A549 (cell line): ENCODE measurements at regions not wholly inside any gene's neighbourhood (a gene's known extent, or its start where the extent isn't known, plus 50 kb on each side); places are given as distances from the start of the nearest gene placed in this dataset.

Experiments used
- ATAC-seq, 2 experiments: fragments of 200-7000 bp in 1 of 2; fragments of >200 bp in 1 of 2; cut with Nextera tagmentation in 1 of 2; cut with Tn5 transposase in 1 of 2; 3 replicates each; pipeline versions ENCODE4 v1.8.0 to v1.9.1; 2018 to 2020; ENCODE audit warnings: mild to moderate bottlenecking in 1 of 2, moderate library complexity in 1 of 2
- CTCF ChIA-PET: fragments of 300-600 bp; sonication (Branson Sonifier 250); formaldehyde crosslinking; extraction: SDS; loops from one replicate; lab custom pipeline; 2021; ENCODE audit warnings: antibody characterized with exemption, inconsistent platforms; lab: Yijun Ruan, JAX
- POLR2A ChIA-PET: fragments of 350-600 bp; formaldehyde crosslinking; extraction: SDS; loops from one replicate; lab custom pipeline; 2021; ENCODE audit warnings: antibody characterized with exemption, inconsistent platforms; lab: Yijun Ruan, JAX
- DNase-seq, 2 experiments: peaks; one replicate each; pipeline versions ENCODE4 v3.0.0 to v3.0.0-alpha.2; 2011 to 2016; ENCODE audit warnings: low read depth in 1 of 2, low spot score in 1 of 2
- FAIRE-seq: peaks from 2 replicates; lab custom pipeline; 2011; peaks lifted over from hg19 to GRCh38; lab: Jason Lieb, UNC
- H3K27ac ChIP-seq, 2 experiments: fragments of >200 bp; sonication (Bioruptor Twin); formaldehyde crosslinking; 3 replicates each; pipeline ENCODE4 v1.5.1; 2016 to 2017
- H3K4me1 ChIP-seq: fragments of >200 bp; sonication (Bioruptor Twin); formaldehyde crosslinking; 3 replicates; pipeline ENCODE4 v1.6.1; 2016
- H3K4me2 ChIP-seq: fragments of >200 bp; sonication (Bioruptor Twin); formaldehyde crosslinking; 3 replicates; pipeline ENCODE4 v1.6.1; 2016
- H3K4me3 ChIP-seq: fragments of >200 bp; sonication (Bioruptor Twin); formaldehyde crosslinking; 3 replicates; pipeline ENCODE4 v1.5.1; 2016
- H3K9me3 ChIP-seq: fragments of >200 bp; sonication (Bioruptor Twin); formaldehyde crosslinking; 3 replicates; pipeline ENCODE4 v1.6.1; 2016
- ATOH8 ChIP-seq: fragments of 250-450 bp; sonication (Bioruptor Pico); IDR thresholded peaks from 2 replicates; pipeline ENCODE4 v1.5.0; 2020; ENCODE audit warnings: low read depth, mild to moderate bottlenecking, moderate library complexity
- BHLHE40 ChIP-seq: IDR thresholded peaks from 2 replicates; pipeline ENCODE4 v1.6.1; 2012; ENCODE audit warnings: low read depth, low read length, inconsistent platforms
- CBX8 ChIP-seq: fragments of 200-600 bp; sonication (generic); IDR thresholded peaks from 2 replicates; pipeline ENCODE4 v1.6.1; 2016
- E2F6 ChIP-seq: IDR thresholded peaks from 2 replicates; pipeline ENCODE4 v1.6.1; 2012; ENCODE audit warnings: low read depth, borderline replicate concordance
- FOSB ChIP-seq: fragments of 250-450 bp; sonication (Bioruptor Pico); IDR thresholded peaks from 2 replicates; pipeline ENCODE4 v1.5.0; 2020; ENCODE audit warnings: mild to moderate bottlenecking, moderate library complexity
- FOSL2 ChIP-seq, 2 experiments: fragments of 450-650 bp in 1 of 2; fragments of >200 bp in 1 of 2; sonication (Bioruptor Twin) in 1 of 2; formaldehyde crosslinking; IDR thresholded peaks; 2 replicates each; pipeline versions ENCODE4 v1.5.0 to v1.6.1; 2016 to 2020; ENCODE audit warnings: mild to moderate bottlenecking in 1 of 2, moderate library complexity in 1 of 2
- GATA3 ChIP-seq: IDR thresholded peaks from 2 replicates; pipeline ENCODE4 v1.6.1; 2012; ENCODE audit warnings: borderline replicate concordance
- HEYL ChIP-seq: fragments of 250-450 bp; sonication (Bioruptor Pico); IDR thresholded peaks from 2 replicates; pipeline ENCODE4 v1.8.0; 2021; ENCODE audit warnings: mild to moderate bottlenecking, moderate library complexity
- JUNB ChIP-seq: fragments of >200 bp; sonication (Bioruptor Twin); formaldehyde crosslinking; IDR thresholded peaks from 2 replicates; pipeline ENCODE4 v1.6.1; 2016
- KDM1A ChIP-seq: fragments of 200-600 bp; sonication (generic); IDR thresholded peaks from 2 replicates; pipeline ENCODE4 v1.6.1; 2016; ENCODE audit warnings: low read depth, mild to moderate bottlenecking
- MYC ChIP-seq: IDR thresholded peaks from 2 replicates; pipeline ENCODE4 v1.6.1; 2012; ENCODE audit warnings: mild to moderate bottlenecking, inconsistent platforms, low read length, improper control_type of control experiment, borderline replicate concordance
- NFE2L2 ChIP-seq: fragments of 150-350 bp; conservative IDR thresholded peaks from 2 replicates; pipeline ENCODE4 v1.6.1; 2014; ENCODE audit warnings: low read length
- NR3C1 ChIP-seq: fragments of >200 bp; sonication (Bioruptor Twin); formaldehyde crosslinking; IDR thresholded peaks from 3 replicates; pipeline ENCODE4 v1.6.1; 2017
- PBX3 ChIP-seq: IDR thresholded peaks from 2 replicates; pipeline ENCODE4 v1.6.1; 2012
- PHF8 ChIP-seq: fragments of 200-600 bp; sonication (generic); IDR thresholded peaks from 2 replicates; pipeline ENCODE4 v1.6.1; 2016; ENCODE audit warnings: low read depth, mild to moderate bottlenecking, antibody characterized with exemption, moderate library complexity, borderline replicate concordance
- POLR2A ChIP-seq: IDR thresholded peaks from 2 replicates; pipeline ENCODE4 v1.6.1; 2012; ENCODE audit warnings: mild to moderate bottlenecking, low read length
- POLR2AphosphoS2 ChIP-seq: conservative IDR thresholded peaks from 2 replicates; pipeline ENCODE4 v1.6.1; 2012; ENCODE audit warnings: low read length, improper control_type of control experiment, inconsistent platforms
- RAD21 ChIP-seq, 2 experiments: fragments of >200 bp in 1 of 2; sonication (Bioruptor Twin) in 1 of 2; formaldehyde crosslinking in 1 of 2; IDR thresholded peaks in 1 of 2; conservative IDR thresholded peaks in 1 of 2; 2 replicates in 1 of 2; 3 replicates in 1 of 2; pipeline ENCODE4 v1.6.1; 2012 to 2018; ENCODE audit warnings: inconsistent platforms in 1 of 2
- RCOR1 ChIP-seq: fragments of 150-350 bp; IDR thresholded peaks from 2 replicates; pipeline ENCODE4 v1.6.1; 2014; ENCODE audit warnings: antibody characterized with exemption, low read length, low read depth
- RFX5 ChIP-seq: fragments of 450-650 bp; IDR thresholded peaks from 2 replicates; pipeline ENCODE4 v1.7.1; 2014; ENCODE audit warnings: antibody characterized with exemption, mild to moderate bottlenecking, moderate library complexity
- RNF2 ChIP-seq: fragments of 200-600 bp; sonication (generic); IDR thresholded peaks from 2 replicates; pipeline ENCODE4 v1.6.1; 2016; ENCODE audit warnings: low read depth, mild to moderate bottlenecking, antibody characterized with exemption, moderate library complexity, borderline replicate concordance
- SREBF2 ChIP-seq: fragments of 450-650 bp; IDR thresholded peaks from 2 replicates; pipeline ENCODE4 v1.6.1; 2014; ENCODE audit warnings: mild to moderate bottlenecking, moderate library complexity
- TP53 ChIP-seq: fragments of 250-450 bp; sonication (Bioruptor Pico); IDR thresholded peaks from 2 replicates; pipeline ENCODE4 v1.5.0; 2021; ENCODE audit warnings: mild to moderate bottlenecking, moderate library complexity
- ZC3H11A ChIP-seq: fragments of 450-650 bp; IDR thresholded peaks from 2 replicates; pipeline ENCODE4 v1.6.1; 2014; ENCODE audit warnings: antibody characterized with exemption, mild to moderate bottlenecking
- ZFP36 ChIP-seq: fragments of 450-650 bp; IDR thresholded peaks from 2 replicates; pipeline ENCODE4 v1.6.1; 2014; ENCODE audit warnings: borderline replicate concordance; ENCODE audit not compliant: partially characterized antibody
- WGBS: methylation state at CpG from one replicate; pipeline ENCODE4 v1.1.6; 2017; ENCODE audit errors: missing lambda C conversion rate; 5-methylcytosine and 5-hydroxymethylcytosine counted together
- TF ChIP-seq, protein P1 (sequence below): fragments of >200 bp; sonication (Bioruptor Twin); formaldehyde crosslinking; IDR thresholded peaks from 3 replicates; pipeline ENCODE4 v1.6.1; 2016
- TF ChIP-seq, protein P2 (sequence below): IDR thresholded peaks from 2 replicates; pipeline ENCODE4 v1.6.1; 2012
- TF ChIP-seq, protein P3 (sequence below): fragments of 150-350 bp; IDR thresholded peaks from 2 replicates; pipeline ENCODE4 v1.6.1; 2014; ENCODE audit warnings: low read depth, mild to moderate bottlenecking, low read length

GRCh38 chr11:13875643-13876042 lies 86.9 kb upstream of the SPON1 start:
- TF ChIP-seq RFX5, result no peak
- TF ChIP-seq, protein P1, sequence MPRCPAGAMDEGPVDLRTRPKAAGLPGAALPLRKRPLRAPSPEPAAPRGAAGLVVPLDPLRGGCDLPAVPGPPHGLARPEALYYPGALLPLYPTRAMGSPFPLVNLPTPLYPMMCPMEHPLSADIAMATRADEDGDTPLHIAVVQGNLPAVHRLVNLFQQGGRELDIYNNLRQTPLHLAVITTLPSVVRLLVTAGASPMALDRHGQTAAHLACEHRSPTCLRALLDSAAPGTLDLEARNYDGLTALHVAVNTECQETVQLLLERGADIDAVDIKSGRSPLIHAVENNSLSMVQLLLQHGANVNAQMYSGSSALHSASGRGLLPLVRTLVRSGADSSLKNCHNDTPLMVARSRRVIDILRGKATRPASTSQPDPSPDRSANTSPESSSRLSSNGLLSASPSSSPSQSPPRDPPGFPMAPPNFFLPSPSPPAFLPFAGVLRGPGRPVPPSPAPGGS, result no peak
- TF ChIP-seq, protein P2, sequence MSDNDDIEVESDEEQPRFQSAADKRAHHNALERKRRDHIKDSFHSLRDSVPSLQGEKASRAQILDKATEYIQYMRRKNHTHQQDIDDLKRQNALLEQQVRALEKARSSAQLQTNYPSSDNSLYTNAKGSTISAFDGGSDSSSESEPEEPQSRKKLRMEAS, result no peak
- no peak for TF ChIP-seq JUNB
- TF ChIP-seq, protein P3, sequence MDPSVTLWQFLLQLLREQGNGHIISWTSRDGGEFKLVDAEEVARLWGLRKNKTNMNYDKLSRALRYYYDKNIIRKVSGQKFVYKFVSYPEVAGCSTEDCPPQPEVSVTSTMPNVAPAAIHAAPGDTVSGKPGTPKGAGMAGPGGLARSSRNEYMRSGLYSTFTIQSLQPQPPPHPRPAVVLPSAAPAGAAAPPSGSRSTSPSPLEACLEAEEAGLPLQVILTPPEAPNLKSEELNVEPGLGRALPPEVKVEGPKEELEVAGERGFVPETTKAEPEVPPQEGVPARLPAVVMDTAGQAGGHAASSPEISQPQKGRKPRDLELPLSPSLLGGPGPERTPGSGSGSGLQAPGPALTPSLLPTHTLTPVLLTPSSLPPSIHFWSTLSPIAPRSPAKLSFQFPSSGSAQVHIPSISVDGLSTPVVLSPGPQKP, result no peak
- TF ChIP-seq BHLHE40, result no peak
- TF ChIP-seq E2F6, result no peak
- TF ChIP-seq NFE2L2, result no peak
- no peak for TF ChIP-seq TP53
- no peak for TF ChIP-seq POLR2A
- no peak for TF ChIP-seq POLR2AphosphoS2
- TF ChIP-seq KDM1A, result no peak
- TF ChIP-seq CBX8, result no peak
- TF ChIP-seq ZFP36, result no peak
- no peak for TF ChIP-seq FOSL2 (IDR thresholded peaks at IDR 0.05)
- no peak for TF ChIP-seq FOSL2 (CRISPR knock-in tag; IDR thresholded peaks at IDR 0.05)
- no peak for TF ChIP-seq FOSB
- no peak for TF ChIP-seq ATOH8 (CRISPR knock-in tag)
- DNase-seq (no peak), ATAC-seq (no peak), FAIRE-seq (no peak)
- Histone ChIP-seq H3K4me2 (no peak overlapping the region), H3K4me1 (0 out of 3 replicates have a peak, but pooled peaks cover 5% of the 10 kb centered on the region), H3K9me3 (no peaks in the 10 kb centered on the region), H3K27ac (no peak overlapping the region), H3K4me3 (no peak overlapping the region)
- 65% methylated on average over 9 of the region's 9 CpGs for WGBS
- ChIA-PET CTCF (interaction anchor here (1.1 kb wide), 1 partner anchor 103 kb away, joined by 4 read pairs; no protein-coding TSS in a partner anchor), POLR2A (no interaction called here)

- ATAC-seq (no peak), FAIRE-seq (no peak), DNase-seq (no peak)
- no peaks in the 10 kb centered on the region for H3K9me3 ChIP-seq
- WGBS, result 80% methylated on average over 2 of the region's 2 CpGs
- no peak overlapping the region for H3K4me2 ChIP-seq
- H3K4me1 ChIP-seq, result 0 out of 3 replicates have a peak, but pooled peaks cover 5% of the 10 kb centered on the region
- ChIA-PET POLR2A (no interaction called here), CTCF (interaction anchor here (1.1 kb wide), 2 partner anchors 10 to 103 kb away, joined by 3 to 4 read pairs; no protein-coding TSS in a partner anchor)
- TF ChIP-seq ZC3H11A, result no peak
- TF ChIP-seq SREBF2, result no peak
- no peak for TF ChIP-seq RNF2
- TF ChIP-seq RAD21 (conservative IDR thresholded peaks at IDR 0.05 in 1 of 2, IDR thresholded peaks at IDR 0.05 in 1 of 2), result no peak
- TF ChIP-seq PBX3, result no peak
- no peak for TF ChIP-seq MYC
- TF ChIP-seq PHF8, result no peak
- no peak for TF ChIP-seq HEYL
- no peak for TF ChIP-seq RCOR1
- TF ChIP-seq NR3C1, result no peak
- no peak for TF ChIP-seq GATA3
- H3K27ac ChIP-seq, result no peak overlapping the region
- H3K4me3 ChIP-seq, result no peak overlapping the region
Observed at GRCh38 chr11:13876423-13876822, 86.1 kb upstream of the SPON1 start.
